GM12878 (cell line): ENCODE measurements at regions not wholly inside any gene's neighbourhood (a gene's known extent, or its start where the extent isn't known, plus 50 kb on each side); places are given as distances from the start of the nearest gene placed in this dataset.
A peak's percentile ranks its signal among the peaks of the same experiment; 100 is the strongest.

ENCODE experiments used
- ATAC-seq: fragments of 200-7000 bp; cut with Tn5 transposase; 3 replicates; pipeline ENCODE4 v1.9.1; 2020; ENCODE audit warnings: mild to moderate bottlenecking, moderate library complexity
- BruUV-seq: library from RNA; stranded (reverse); fragments of 400-500 nt; replicated peaks from 2 replicates; lab custom pipeline; 2021; lab: Mats Ljungman, UMichigan
- CTCF ChIA-PET: fragments of 300-600 bp; sonication (Branson Sonifier 250); formaldehyde crosslinking; extraction: SDS; loops from one replicate; lab custom pipeline; 2021; ENCODE audit warnings: inconsistent platforms; lab: Yijun Ruan, JAX
- POLR2A ChIA-PET: fragments of 350-600 bp; formaldehyde crosslinking; extraction: SDS; loops from one replicate; lab custom pipeline; 2021; ENCODE audit warnings: inconsistent platforms; lab: Charles Lee
- RAD21 ChIA-PET: fragments of 300-600 bp; sonication (Branson Sonifier 250); formaldehyde crosslinking; loops from one replicate; lab custom pipeline; 2023; ENCODE audit warnings: antibody characterized with exemption; ENCODE audit not compliant: unreplicated experiment; lab: Charles Lee
- SMC1A ChIA-PET: fragments of 300-600 bp; sonication (Branson Sonifier 250); formaldehyde crosslinking; loops from one replicate; lab custom pipeline; 2023; ENCODE audit not compliant: unreplicated experiment, uncharacterized antibody; lab: Charles Lee
- DNase-seq: peaks from one replicate; pipeline ENCODE4 v3.0.0-alpha.2; 2011; ENCODE audit warnings: low read depth, low spot score
- FAIRE-seq: peaks from 3 replicates; lab custom pipeline; 2011; peaks lifted over from hg19 to GRCh38; lab: Jason Lieb, UNC
- H2AFZ ChIP-seq: 2 replicates; pipeline ENCODE4 v1.6.0; 2011; ENCODE audit warnings: low read depth, low read length, control low read depth; ENCODE audit not compliant: control insufficient read depth
- H3K27ac ChIP-seq: 2 replicates; pipeline ENCODE4 v1.5.1; 2011; ENCODE audit warnings: control low read depth; ENCODE audit not compliant: control insufficient read depth, insufficient read depth
- H3K27me3 ChIP-seq, 2 experiments: replicated peaks in 1 of 2; 2 replicates each; pipeline versions ENCODE4 v1.6.0 to v1.6.1; 2011; ENCODE audit warnings: low read length in 1 of 2; ENCODE audit not compliant: control insufficient read depth in 2 of 2, insufficient read depth in 2 of 2
- H3K36me3 ChIP-seq, 2 experiments: 2 replicates each; pipeline ENCODE4 v1.5.1; 2011; ENCODE audit warnings: low read length in 1 of 2; ENCODE audit not compliant: control insufficient read depth in 2 of 2, insufficient read depth in 2 of 2
- H3K4me1 ChIP-seq: 2 replicates; pipeline ENCODE4 v1.6.1; 2011; ENCODE audit warnings: mild to moderate bottlenecking, low read length, moderate library complexity, mixed read lengths; ENCODE audit not compliant: control insufficient read depth, insufficient read depth
- H3K4me2 ChIP-seq: 2 replicates; pipeline ENCODE4 v1.6.0; 2011; ENCODE audit warnings: control low read depth; ENCODE audit not compliant: control insufficient read depth, insufficient read depth
- H3K4me3 ChIP-seq: fragments of 200-600 bp; sonication (generic); 2 replicates; pipeline ENCODE4 v1.5.1; 2016
- H3K79me2 ChIP-seq: 2 replicates; pipeline ENCODE4 v1.6.0; 2011; ENCODE audit warnings: low read length; ENCODE audit not compliant: control insufficient read depth, insufficient read depth
- H3K9ac ChIP-seq: 2 replicates; pipeline ENCODE4 v1.8.0; 2011; ENCODE audit warnings: low read length, control low read depth, mixed read lengths; ENCODE audit not compliant: control insufficient read depth, insufficient read depth
- H3K9me3 ChIP-seq: replicated peaks from 3 replicates; pipeline ENCODE4 v1.5.1; 2011; ENCODE audit warnings: mild to moderate bottlenecking, low read length; ENCODE audit not compliant: control insufficient read depth, insufficient read depth
- H4K20me1 ChIP-seq: 2 replicates; pipeline ENCODE4 v1.6.0; 2011; ENCODE audit not compliant: control insufficient read depth, insufficient read depth
- CBX3 ChIP-seq: fragments of 200-600 bp; sonication (generic); IDR thresholded peaks from 2 replicates; pipeline ENCODE4 v1.6.1; 2016; ENCODE audit warnings: low read depth, borderline replicate concordance
- CTCF ChIP-seq, 3 experiments: IDR thresholded peaks in 2 of 3; conservative IDR thresholded peaks in 1 of 3; 2 replicates each; pipeline ENCODE4 v1.5.1; 2011; ENCODE audit warnings: low read depth in 3 of 3, low read length in 3 of 3, mild to moderate bottlenecking in 3 of 3, control low read depth in 2 of 3, moderate library complexity in 2 of 3, inconsistent platforms in 1 of 3, mixed read lengths in 1 of 3; ENCODE audit not compliant: control insufficient read depth in 2 of 3, insufficient read depth in 1 of 3; ENCODE audit errors: extremely low read depth in 1 of 3
- MXI1 ChIP-seq: fragments of 150-350 bp; IDR thresholded peaks from 2 replicates; pipeline ENCODE4 v1.6.1; 2011; ENCODE audit warnings: low read depth, mild to moderate bottlenecking, inconsistent platforms, low read length, improper control_type of control experiment
- STAT1 ChIP-seq: fragments of 450-650 bp; conservative IDR thresholded peaks from 2 replicates; pipeline ENCODE4 v1.6.1; 2014; ENCODE audit warnings: antibody characterized with exemption, mild to moderate bottlenecking
- WRNIP1 ChIP-seq: IDR thresholded peaks from 2 replicates; pipeline ENCODE4 v1.6.1; 2011; ENCODE audit warnings: low read depth, low read length, improper control_type of control experiment, borderline replicate concordance
- ZNF687 ChIP-seq: fragments of 450-650 bp; IDR thresholded peaks from 2 replicates; pipeline ENCODE4 v1.6.1; 2017; ENCODE audit warnings: mild to moderate bottlenecking, moderate library complexity
- WGBS: methylation state at CpG from one replicate; pipeline ENCODE4 v1.1.6; 2016; ENCODE audit warnings: low lambda C conversion rate; ENCODE audit not compliant: insufficient replicate concordance, insufficient coverage; ENCODE audit errors: missing lambda C conversion rate; 5-methylcytosine and 5-hydroxymethylcytosine counted together
- in situ Hi-C: fragments of 300-500 bp; cut with MboI; formaldehyde crosslinking; loops from 9 replicates; pipeline ENCODE4 v1.14.3; 2018; ENCODE audit warnings: mixed read lengths
- intact Hi-C: fragments of 100-400 bp; cut with micrococcal nuclease; formaldehyde crosslinking; loops from one replicate; pipeline ENCODE4 v1.14.2; 2022; ENCODE audit not compliant: unreplicated experiment
- TF ChIP-seq, protein P1 (sequence below): fragments of 450-650 bp; formaldehyde crosslinking; IDR thresholded peaks from 2 replicates; pipeline ENCODE4 v1.4.0; 2020; ENCODE audit warnings: mild to moderate bottlenecking, moderate library complexity

DNA sequence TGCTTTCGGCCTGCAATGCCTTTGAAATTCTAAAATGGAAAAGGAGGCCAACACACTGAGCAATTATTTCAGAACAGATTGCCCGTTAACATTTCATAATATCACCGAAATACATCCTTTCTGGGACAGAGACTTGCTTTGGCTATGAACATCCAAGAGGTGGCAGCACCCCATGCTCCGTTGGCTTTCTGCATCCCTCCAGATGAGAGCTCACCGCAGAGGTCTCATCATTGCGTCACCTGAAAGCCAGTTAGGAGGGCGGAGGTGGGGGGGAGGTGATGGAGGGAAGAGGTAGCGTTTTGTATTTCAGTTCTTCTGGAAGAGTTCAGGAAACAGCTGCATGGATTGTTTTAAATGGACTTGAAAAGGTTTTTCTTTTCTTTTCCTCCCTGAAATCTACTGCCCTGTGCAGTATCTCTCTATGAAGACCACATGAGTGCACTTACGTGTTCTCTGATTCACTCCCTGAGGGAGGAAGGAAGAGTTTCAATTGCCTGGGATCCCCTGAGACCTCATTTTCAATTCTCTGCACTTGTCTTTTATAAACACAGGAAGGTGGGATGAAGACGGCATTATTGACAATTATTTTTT lies 166.8 kb upstream of the PGRMC2 start:
- 10% methylated on average over 10 of the region's 10 CpGs for WGBS
- ChIA-PET CTCF (interaction anchor here (0.7 to 6.0 kb wide), 49 partner anchors 9 to 639 kb away, joined by 3 to 87 read pairs (median 5); partner anchors contain the start of genes JADE1 and SCLT1), RAD21 (interaction anchor here (0.7 to 5.9 kb wide), 25 partner anchors 8 to 408 kb away, joined by 3 to 47 read pairs (median 4); partner anchors contain the start of gene JADE1), SMC1A (interaction anchor here (0.5 to 5.9 kb wide), 36 partner anchors 9 to 513 kb away, joined by 3 to 68 read pairs (median 4); no protein-coding TSS in a partner anchor), POLR2A (interaction anchor here (1.1 to 1.4 kb wide), 3 partner anchors 11 to 262 kb away, joined by 4 to 5 read pairs (median 5); no protein-coding TSS in a partner anchor)
- no peak overlapping the region for H3K9ac ChIP-seq
- no peaks in the 10 kb centered on the region for H3K9me3 ChIP-seq
- DNase-seq (peak; percentile 51), ATAC-seq (peak; percentile 95), FAIRE-seq (peak; percentile 68)
- H2AFZ ChIP-seq, result no peak overlapping the region; the same call in 1 of the 2 replicates
- BruUV-seq, result no TSS peak
- H3K27me3 ChIP-seq, result no peaks in the 10 kb centered on the region
- H3K4me1 ChIP-seq, result 0 out of 2 replicates have a peak, but pooled peaks cover 3% of the 10 kb centered on the region
- no peaks in the 10 kb centered on the region for H3K79me2 ChIP-seq
- H3K36me3 ChIP-seq, result no peaks in the 10 kb centered on the region
- in situ Hi-C loops (loop anchor here (5.0 kb wide), 1 partner anchor 353 kb away; the partner anchor contains the start of gene JADE1), intact Hi-C loops (loop anchor here (1.0 to 5.0 kb wide), 6 partner anchors 62 to 409 kb away; partner anchors contain the start of gene JADE1)
- H3K4me2 ChIP-seq, result no peak overlapping the region
- H3K4me3 ChIP-seq, result no peak overlapping the region
- H4K20me1 ChIP-seq, result no peaks in the 10 kb centered on the region
- no peak overlapping the region for H3K27ac ChIP-seq
- TF ChIP-seq MXI1 (no peak), ZNF687 (no peak), CBX3 (no peak), WRNIP1 (no peak), STAT1 (no peak), CTCF (IDR thresholded peaks at IDR 0.05 in 2 of 3, conservative IDR thresholded peaks at IDR 0.05 in 1 of 3; ENCODE audit: control insufficient read depth in 2 of 3, extremely low read depth in 1 of 3, insufficient read depth in 1 of 3, low read depth in 3 of 3, low read length in 3 of 3) (peak; percentile 84 to 90 (median 86))
- TF ChIP-seq, protein P1, sequence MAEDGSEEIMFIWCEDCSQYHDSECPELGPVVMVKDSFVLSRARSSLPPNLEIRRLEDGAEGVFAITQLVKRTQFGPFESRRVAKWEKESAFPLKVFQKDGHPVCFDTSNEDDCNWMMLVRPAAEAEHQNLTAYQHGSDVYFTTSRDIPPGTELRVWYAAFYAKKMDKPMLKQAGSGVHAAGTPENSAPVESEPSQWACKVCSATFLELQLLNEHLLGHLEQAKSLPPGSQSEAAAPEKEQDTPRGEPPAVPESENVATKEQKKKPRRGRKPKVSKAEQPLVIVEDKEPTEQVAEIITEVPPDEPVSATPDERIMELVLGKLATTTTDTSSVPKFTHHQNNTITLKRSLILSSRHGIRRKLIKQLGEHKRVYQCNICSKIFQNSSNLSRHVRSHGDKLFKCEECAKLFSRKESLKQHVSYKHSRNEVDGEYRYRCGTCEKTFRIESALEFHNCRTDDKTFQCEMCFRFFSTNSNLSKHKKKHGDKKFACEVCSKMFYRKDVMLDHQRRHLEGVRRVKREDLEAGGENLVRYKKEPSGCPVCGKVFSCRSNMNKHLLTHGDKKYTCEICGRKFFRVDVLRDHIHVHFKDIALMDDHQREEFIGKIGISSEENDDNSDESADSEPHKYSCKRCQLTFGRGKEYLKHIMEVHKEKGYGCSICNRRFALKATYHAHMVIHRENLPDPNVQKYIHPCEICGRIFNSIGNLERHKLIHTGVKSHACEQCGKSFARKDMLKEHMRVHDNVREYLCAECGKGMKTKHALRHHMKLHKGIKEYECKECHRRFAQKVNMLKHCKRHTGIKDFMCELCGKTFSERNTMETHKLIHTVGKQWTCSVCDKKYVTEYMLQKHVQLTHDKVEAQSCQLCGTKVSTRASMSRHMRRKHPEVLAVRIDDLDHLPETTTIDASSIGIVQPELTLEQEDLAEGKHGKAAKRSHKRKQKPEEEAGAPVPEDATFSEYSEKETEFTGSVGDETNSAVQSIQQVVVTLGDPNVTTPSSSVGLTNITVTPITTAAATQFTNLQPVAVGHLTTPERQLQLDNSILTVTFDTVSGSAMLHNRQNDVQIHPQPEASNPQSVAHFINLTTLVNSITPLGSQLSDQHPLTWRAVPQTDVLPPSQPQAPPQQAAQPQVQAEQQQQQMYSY (CRISPR knock-in tag), result no peak
